ENCODE measurements at regions not wholly inside any gene's neighbourhood (a gene's known extent, or its start where the extent isn't known, plus 50 kb on each side); places are given as distances from the start of the nearest gene placed in this dataset.
"Not testable (repeated sequence)": the region's sequence is repeated elsewhere in the genome, so short reads cannot be mapped to it uniquely, and the experiment has no call there.

GRCh38 chr5:101482931-101483330 is 579.8 kb upstream of the ST8SIA4 start:
- DNase-seq (ENCODE audit: low spot score) = no peak

GRCh38 chr5:101473483-101473882 is 570.4 kb upstream of the ST8SIA4 start:
- DNase-seq (ENCODE audit: low spot score) = no peak

- DNase-seq (ENCODE audit: low spot score) = no peak
These were observed 558.4 kb upstream of the ST8SIA4 start for GRCh38 chr5:101461455-101461854.

GRCh38 chr5:101458587-101458986 is 555.5 kb upstream of the ST8SIA4 start:
- DNase-seq (ENCODE audit: low spot score) = no peak

- no peak for DNase-seq (ENCODE audit: low spot score)
These were observed 552.8 kb upstream of the ST8SIA4 start for GRCh38 chr5:101455851-101456250.

GRCh38 chr5:101455048-101455447 is 552.0 kb upstream of the ST8SIA4 start:
- DNase-seq (ENCODE audit: low spot score) = no peak

GRCh38 chr5:101442281-101442680 is 539.2 kb upstream of the ST8SIA4 start:
- DNase-seq (ENCODE audit: low spot score) = not testable (repeated sequence)

- no peak for DNase-seq (ENCODE audit: low spot score)
These were observed 537.1 kb upstream of the ST8SIA4 start for GRCh38 chr5:101440173-101440572.

- DNase-seq (ENCODE audit: low spot score) = no peak
These were observed 534.3 kb upstream of the ST8SIA4 start for GRCh38 chr5:101437351-101437750.

- DNase-seq (ENCODE audit: low spot score) = no peak
These were observed 532.7 kb upstream of the ST8SIA4 start for GRCh38 chr5:101435768-101436167.

GRCh38 chr5:101431201-101431600 is 528.1 kb upstream of the ST8SIA4 start:
- no peak for DNase-seq (ENCODE audit: low spot score)

GRCh38 chr5:101430551-101430950 is 527.5 kb upstream of the ST8SIA4 start:
- DNase-seq (ENCODE audit: low spot score) = no peak

GRCh38 chr5:101429241-101429640 is 526.2 kb upstream of the ST8SIA4 start:
- DNase-seq (ENCODE audit: low spot score) = no peak

GRCh38 chr5:101425339-101425859 is 522.3 kb upstream of the ST8SIA4 start:
- DNase-seq (ENCODE audit: low spot score) = no peak

- DNase-seq (ENCODE audit: low spot score) = no peak
These were observed 521.6 kb upstream of the ST8SIA4 start for GRCh38 chr5:101424530-101425175.

GRCh38 chr5:101418713-101419118 is 515.6 kb upstream of the ST8SIA4 start:
- no peak for DNase-seq (ENCODE audit: low spot score)

- DNase-seq (ENCODE audit: low spot score) = no peak
These were observed 501.4 kb upstream of the ST8SIA4 start for GRCh38 chr5:101404531-101404930.

GRCh38 chr5:101393795-101394450 is 490.8 kb upstream of the ST8SIA4 start:
- DNase-seq (ENCODE audit: low spot score) = no peak

GRCh38 chr5:101390151-101390908 is 487.2 kb upstream of the ST8SIA4 start:
- peak; percentile 59 for DNase-seq (ENCODE audit: low spot score)

- no peak for DNase-seq (ENCODE audit: low spot score)
These were observed 482.2 kb upstream of the ST8SIA4 start for GRCh38 chr5:101385276-101385675.

GRCh38 chr5:101370181-101370580 is 467.1 kb upstream of the ST8SIA4 start:
- DNase-seq (ENCODE audit: low spot score) = no peak

GRCh38 chr5:101364469-101364868 is 461.4 kb upstream of the ST8SIA4 start:
- no peak for DNase-seq (ENCODE audit: low spot score)

GRCh38 chr5:101362067-101362466 is 459.0 kb upstream of the ST8SIA4 start:
- DNase-seq (ENCODE audit: low spot score) = no peak

Measured in iPS-NIHi11 (cell line).